ENCODE measurements at regions not wholly inside any gene's neighbourhood (a gene's known extent, or its start where the extent isn't known, plus 50 kb on each side); places are given as distances from the start of the nearest gene placed in this dataset.

GRCh38 chr4:66681962-66682361 lies 863.3 kb downstream of the CENPC start:
- H3F3A ChIP-seq (ENCODE audit: low read depth), result no peaks in the 10 kb centered on the region
- no peaks in the 10 kb centered on the region for H3K4me1 ChIP-seq (ENCODE audit: insufficient read depth, low read length, poor library complexity, severe bottlenecking)
- TF ChIP-seq CTCF (conservative IDR thresholded peaks at IDR 0.05; ENCODE audit: low read length) (no peak), EZH2phosphoT487 (IDR thresholded peaks at IDR 0.05; ENCODE audit: borderline replicate concordance) (no peak)
- no peaks in the 10 kb centered on the region for H3K9me3 ChIP-seq (ENCODE audit: insufficient read depth, low read depth, low read length)
- H3K9me2 ChIP-seq (replicated peaks; ENCODE audit: low read depth, low read length), result no peaks in the 10 kb centered on the region
- no peak overlapping the region for H3K4me3 ChIP-seq (ENCODE audit: low read length, poor library complexity, severe bottlenecking)
- H3K9ac ChIP-seq (ENCODE audit: low read depth, low read length, poor library complexity, severe bottlenecking), result no peak overlapping the region
- H3K36me3 ChIP-seq (ENCODE audit: insufficient read depth, low read length), result no peaks in the 10 kb centered on the region
- H3K4me2 ChIP-seq (ENCODE audit: low read depth, low read length, poor library complexity, severe bottlenecking), result no peak overlapping the region
- no peaks in the 10 kb centered on the region for H4K20me1 ChIP-seq (ENCODE audit: insufficient read depth, low read length, poor library complexity, severe bottlenecking)
- no peaks in the 10 kb centered on the region for H3K27me3 ChIP-seq (ENCODE audit: insufficient read depth, low read length, poor library complexity, severe bottlenecking)
- H3K79me2 ChIP-seq (ENCODE audit: insufficient read depth, low read length), result no peaks in the 10 kb centered on the region
- H2AFZ ChIP-seq (ENCODE audit: low read length), result no peak overlapping the region

- peaks cover 8% of the 10 kb centered on the region; the same call in 1 of the 2 replicates for H3F3A ChIP-seq (ENCODE audit: low read depth)
- H3K79me2 ChIP-seq (ENCODE audit: insufficient read depth, low read length), result no peaks in the 10 kb centered on the region
- H2AFZ ChIP-seq (ENCODE audit: low read length), result peak overlapping the region; percentile 72
- H3K4me1 ChIP-seq (ENCODE audit: insufficient read depth, low read length, poor library complexity, severe bottlenecking), result peaks cover 15% of the 10 kb centered on the region
- no peaks in the 10 kb centered on the region for H3K36me3 ChIP-seq (ENCODE audit: insufficient read depth, low read length)
- no peak for TF ChIP-seq EZH2phosphoT487 (IDR thresholded peaks at IDR 0.05; ENCODE audit: borderline replicate concordance)
- TF ChIP-seq CTCF (conservative IDR thresholded peaks at IDR 0.05; ENCODE audit: low read length), result no peak
- no peaks in the 10 kb centered on the region for H4K20me1 ChIP-seq (ENCODE audit: insufficient read depth, low read length, poor library complexity, severe bottlenecking)
- H3K4me2 ChIP-seq (ENCODE audit: low read depth, low read length, poor library complexity, severe bottlenecking), result peak overlapping the region; percentile 69
- peak overlapping the region; percentile 61 for H3K4me3 ChIP-seq (ENCODE audit: low read length, poor library complexity, severe bottlenecking)
- no peaks in the 10 kb centered on the region for H3K9me3 ChIP-seq (ENCODE audit: insufficient read depth, low read depth, low read length)
- H3K9ac ChIP-seq (ENCODE audit: low read depth, low read length, poor library complexity, severe bottlenecking), result no peak overlapping the region
- no peaks in the 10 kb centered on the region for H3K9me2 ChIP-seq (replicated peaks; ENCODE audit: low read depth, low read length)
- no peaks in the 10 kb centered on the region for H3K27me3 ChIP-seq (ENCODE audit: insufficient read depth, low read length, poor library complexity, severe bottlenecking)
Observed at GRCh38 chr4:66667249-66667648, 878.1 kb downstream of the CENPC start.

- Histone ChIP-seq H3K9me2 (replicated peaks; ENCODE audit: low read depth, low read length) (no peaks in the 10 kb centered on the region), H3K4me1 (ENCODE audit: insufficient read depth, low read length, poor library complexity, severe bottlenecking) (peaks cover 13% of the 10 kb centered on the region), H4K20me1 (ENCODE audit: insufficient read depth, low read length, poor library complexity, severe bottlenecking) (no peaks in the 10 kb centered on the region), H3K4me2 (ENCODE audit: low read depth, low read length, poor library complexity, severe bottlenecking) (no peak overlapping the region), H3K9ac (ENCODE audit: low read depth, low read length, poor library complexity, severe bottlenecking) (no peak overlapping the region), H3K27me3 (ENCODE audit: insufficient read depth, low read length, poor library complexity, severe bottlenecking) (no peaks in the 10 kb centered on the region), H3K36me3 (ENCODE audit: insufficient read depth, low read length) (no peaks in the 10 kb centered on the region), H2AFZ (ENCODE audit: low read length) (no peak overlapping the region), H3K4me3 (ENCODE audit: low read length, poor library complexity, severe bottlenecking) (no peak overlapping the region), H3F3A (ENCODE audit: low read depth) (peaks cover 7% of the 10 kb centered on the region; the same call in 1 of the 2 replicates), H3K9me3 (ENCODE audit: insufficient read depth, low read depth, low read length) (no peaks in the 10 kb centered on the region), H3K79me2 (ENCODE audit: insufficient read depth, low read length) (no peaks in the 10 kb centered on the region)
- TF ChIP-seq CTCF (conservative IDR thresholded peaks at IDR 0.05; ENCODE audit: low read length) (no peak), EZH2phosphoT487 (IDR thresholded peaks at IDR 0.05; ENCODE audit: borderline replicate concordance) (no peak)
Observed at GRCh38 chr4:66662620-66663019, 882.7 kb downstream of the CENPC start.
